ENCODE measurements at regions not wholly inside any gene's neighbourhood (a gene's known extent, or its start where the extent isn't known, plus 50 kb on each side); places are given as distances from the start of the nearest gene placed in this dataset.

DNA sequence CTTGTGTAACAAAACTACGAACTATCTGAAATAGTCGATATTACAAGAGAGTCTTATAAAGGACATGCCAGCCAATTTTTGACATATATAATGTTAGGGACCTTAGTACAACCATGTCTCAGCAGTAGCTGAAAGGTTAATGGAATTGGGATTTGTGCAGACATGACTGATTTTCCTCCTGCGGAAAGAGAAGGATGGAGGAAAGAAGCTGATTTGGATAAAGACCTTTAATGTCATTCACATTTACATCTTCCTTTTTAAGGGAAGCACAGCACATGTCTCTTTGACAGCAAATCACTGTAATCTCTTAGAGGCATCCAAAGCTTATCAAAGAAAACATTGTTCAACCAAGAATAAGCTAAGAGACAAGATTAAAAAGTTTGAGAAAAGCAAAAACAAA is 1976.2 kb upstream of the IGFBP7 start:
- 55 to 89% methylated on average over 3 of the region's 3 CpGs for WGBS, 2 donors
- Histone ChIP-seq H3K4me3 (no peak overlapping the region), H3K27ac (no peak overlapping the region), H3K27me3 (no peaks in the 10 kb centered on the region), H3K36me3 (ENCODE audit: low read depth, missing control alignments) (no peaks in the 10 kb centered on the region), H3K4me1 (no peaks in the 10 kb centered on the region), H3K9me3 (no peaks in the 10 kb centered on the region)
- no peak for DNase-seq
- TF ChIP-seq, protein P1, sequence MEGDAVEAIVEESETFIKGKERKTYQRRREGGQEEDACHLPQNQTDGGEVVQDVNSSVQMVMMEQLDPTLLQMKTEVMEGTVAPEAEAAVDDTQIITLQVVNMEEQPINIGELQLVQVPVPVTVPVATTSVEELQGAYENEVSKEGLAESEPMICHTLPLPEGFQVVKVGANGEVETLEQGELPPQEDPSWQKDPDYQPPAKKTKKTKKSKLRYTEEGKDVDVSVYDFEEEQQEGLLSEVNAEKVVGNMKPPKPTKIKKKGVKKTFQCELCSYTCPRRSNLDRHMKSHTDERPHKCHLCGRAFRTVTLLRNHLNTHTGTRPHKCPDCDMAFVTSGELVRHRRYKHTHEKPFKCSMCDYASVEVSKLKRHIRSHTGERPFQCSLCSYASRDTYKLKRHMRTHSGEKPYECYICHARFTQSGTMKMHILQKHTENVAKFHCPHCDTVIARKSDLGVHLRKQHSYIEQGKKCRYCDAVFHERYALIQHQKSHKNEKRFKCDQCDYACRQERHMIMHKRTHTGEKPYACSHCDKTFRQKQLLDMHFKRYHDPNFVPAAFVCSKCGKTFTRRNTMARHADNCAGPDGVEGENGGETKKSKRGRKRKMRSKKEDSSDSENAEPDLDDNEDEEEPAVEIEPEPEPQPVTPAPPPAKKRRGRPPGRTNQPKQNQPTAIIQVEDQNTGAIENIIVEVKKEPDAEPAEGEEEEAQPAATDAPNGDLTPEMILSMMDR (IDR thresholded peaks at IDR 0.05): no peak
- TF ChIP-seq POLR2A (IDR thresholded peaks at IDR 0.05): no peak
- intact Hi-C loops (cut with DNase I; ENCODE audit: low total_unique reads): no loop called here

GRCh38 chr4:59091146-59092142 is 1981.3 kb upstream of the IGFBP7 start:
- no peak for TF ChIP-seq POLR2A (IDR thresholded peaks at IDR 0.05)
- TF ChIP-seq, protein P1 (IDR thresholded peaks at IDR 0.05): no peak
- 49 to 65% methylated on average over 4 to 12 of the region's 12 CpGs for WGBS, 2 donors
- no peaks in the 10 kb centered on the region for H3K36me3 ChIP-seq (ENCODE audit: low read depth, missing control alignments)
- DNase-seq: no peak
- no peaks in the 10 kb centered on the region for H3K4me1 ChIP-seq
- H3K27me3 ChIP-seq: no peaks in the 10 kb centered on the region
- H3K4me3 ChIP-seq: no peak overlapping the region
- intact Hi-C loops (cut with DNase I; ENCODE audit: low total_unique reads): no loop called here
- H3K9me3 ChIP-seq: no peaks in the 10 kb centered on the region
- no peak overlapping the region for H3K27ac ChIP-seq

DNA sequence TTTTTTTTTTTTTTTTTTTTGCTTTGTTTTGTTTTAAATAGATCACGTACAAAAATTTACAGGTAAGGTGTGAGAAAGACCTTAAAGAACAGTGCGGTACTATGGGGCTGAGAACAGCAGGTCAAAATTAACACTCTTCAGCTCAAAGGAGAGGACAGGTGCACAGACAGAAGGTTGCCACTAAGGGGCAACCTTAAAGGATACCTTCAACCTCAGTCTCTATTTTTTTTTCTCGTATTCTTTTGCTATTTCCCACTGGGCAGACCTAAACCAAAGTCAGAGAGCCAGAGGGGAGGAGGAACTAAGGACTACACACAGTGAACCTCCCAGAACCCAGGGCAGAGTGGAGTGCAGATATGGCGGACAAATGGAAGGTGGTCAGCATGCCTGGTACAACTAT is 1984.3 kb upstream of the IGFBP7 start:
- no peak overlapping the region for H3K4me3 ChIP-seq
- H3K4me1 ChIP-seq: no peaks in the 10 kb centered on the region
- no peaks in the 10 kb centered on the region for H3K9me3 ChIP-seq
- no peaks in the 10 kb centered on the region for H3K36me3 ChIP-seq (ENCODE audit: low read depth, missing control alignments)
- no peak overlapping the region for H3K27ac ChIP-seq
- 81 to 89% methylated on average over 4 of the region's 4 CpGs for WGBS, 2 donors
- no peaks in the 10 kb centered on the region for H3K27me3 ChIP-seq
- no peak for TF ChIP-seq POLR2A (IDR thresholded peaks at IDR 0.05)
- TF ChIP-seq, protein P1 (IDR thresholded peaks at IDR 0.05): no peak
- no peak for DNase-seq
- intact Hi-C loops (cut with DNase I; ENCODE audit: low total_unique reads): no loop called here

- H3K4me1 ChIP-seq: no peaks in the 10 kb centered on the region
- TF ChIP-seq POLR2A (IDR thresholded peaks at IDR 0.05): no peak
- TF ChIP-seq, protein P1 (IDR thresholded peaks at IDR 0.05): no peak
- DNase-seq: no peak
- intact Hi-C loops (cut with DNase I; ENCODE audit: low total_unique reads): no loop called here
- no peaks in the 10 kb centered on the region for H3K27me3 ChIP-seq
- no peaks in the 10 kb centered on the region for H3K36me3 ChIP-seq (ENCODE audit: low read depth, missing control alignments)
- whole genome bisulfite sequencing, 2 donors: 93% methylated on average over 2 of the region's 2 CpGs
- no peak overlapping the region for H3K4me3 ChIP-seq
- H3K9me3 ChIP-seq: no peaks in the 10 kb centered on the region
- H3K27ac ChIP-seq: no peak overlapping the region
These were observed 1992.1 kb upstream of the IGFBP7 start for GRCh38 chr4:59102311-59102710.

All from testis (tissue), 2 donors.